Fibroblast of the aortic adventitia (primary cell): ENCODE measurements at regions not wholly inside any gene's neighbourhood (a gene's known extent, or its start where the extent isn't known, plus 50 kb on each side); places are given as distances from the start of the nearest gene placed in this dataset.

Experiments
- DNase-seq: peaks from one replicate; pipeline ENCODE4 v3.0.0-alpha.2; 2010; ENCODE audit warnings: low read depth
- H3K4me3 ChIP-seq: 2 replicates; pipeline ENCODE4 v1.5.1; 2011; ENCODE audit warnings: low read depth, mild to moderate bottlenecking, control low read depth, low read length, moderate library complexity
- CTCF ChIP-seq: IDR thresholded peaks from 2 replicates; pipeline ENCODE4 v1.5.1; 2011; ENCODE audit warnings: mild to moderate bottlenecking, low read length, control low read depth, inconsistent platforms; ENCODE audit not compliant: insufficient read depth

GRCh38 chr20:60091861-60092260, 133.6 kb downstream of the CDH26 start:
- no peak for DNase-seq
- H3K4me3 ChIP-seq: no peak overlapping the region
- no peak for TF ChIP-seq CTCF

- no peak for TF ChIP-seq CTCF
- DNase-seq: no peak
- no peak overlapping the region for H3K4me3 ChIP-seq
Measured at GRCh38 chr20:60092729-60093128, 134.5 kb downstream of the CDH26 start.

GRCh38 chr20:60095456-60095855, 137.2 kb downstream of the CDH26 start:
- DNase-seq: peak; percentile 4
- TF ChIP-seq CTCF: no peak
- no peak overlapping the region for H3K4me3 ChIP-seq

- DNase-seq: no peak
- no peak for TF ChIP-seq CTCF
- H3K4me3 ChIP-seq: no peak overlapping the region
Measured at GRCh38 chr20:60096166-60096565, 137.9 kb downstream of the CDH26 start.

- DNase-seq: no peak
- TF ChIP-seq CTCF: no peak
- H3K4me3 ChIP-seq: no peak overlapping the region
Measured at GRCh38 chr20:60097285-60097684, 139.1 kb downstream of the CDH26 start.

GRCh38 chr20:60100780-60101179, 142.6 kb downstream of the CDH26 start:
- no peak overlapping the region for H3K4me3 ChIP-seq
- no peak for DNase-seq
- TF ChIP-seq CTCF: no peak

- TF ChIP-seq CTCF: no peak
- H3K4me3 ChIP-seq: no peak overlapping the region
- DNase-seq: no peak
Measured at GRCh38 chr20:60101201-60101890, 143.1 kb downstream of the CDH26 start.
